ENCODE measurements at regions not wholly inside any gene's neighbourhood (a gene's known extent, or its start where the extent isn't known, plus 50 kb on each side); places are given as distances from the start of the nearest gene placed in this dataset.

DNA sequence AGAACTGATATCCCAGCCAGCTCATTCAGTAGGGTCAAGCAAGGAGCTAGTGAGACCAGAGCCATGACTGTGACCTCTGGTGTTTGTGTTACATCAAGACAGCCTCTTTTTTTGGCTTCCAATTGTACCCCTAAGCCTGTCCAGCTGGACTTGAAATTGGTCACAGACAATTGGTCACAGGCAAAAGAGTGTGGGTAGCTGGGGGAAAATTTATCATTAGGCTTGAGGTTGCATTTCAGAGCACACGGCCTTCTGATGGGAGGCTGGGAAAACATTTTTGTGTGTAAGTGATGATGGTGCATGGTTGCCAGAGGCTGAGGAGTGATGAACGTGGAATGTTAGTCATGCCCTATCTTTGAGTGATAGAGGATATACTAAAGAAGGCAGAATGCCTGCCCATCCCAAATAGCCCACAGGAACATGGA, 285.1 kb upstream of the SLC14A2 start:
- H3K4me1 ChIP-seq (ENCODE audit: insufficient read depth, low read length, poor library complexity, severe bottlenecking) = no peaks in the 10 kb centered on the region
- H3K36me3 ChIP-seq (ENCODE audit: insufficient read depth, low read length, poor library complexity, severe bottlenecking) = no peaks in the 10 kb centered on the region
- intact Hi-C loops (cut with micrococcal nuclease; ENCODE audit: unreplicated experiment) = no loop called here
- no peak overlapping the region for H3K4me3 ChIP-seq (ENCODE audit: low read depth, low read length, poor library complexity, severe bottlenecking)
- ChIA-PET CTCF (no interaction called here), POLR2A (ENCODE audit: low non-redundant PET) (no interaction called here)
- H3K27ac ChIP-seq (ENCODE audit: low read depth, low read length, poor library complexity, severe bottlenecking) = no peak overlapping the region
- peaks cover 37% of the 10 kb centered on the region for H3K27me3 ChIP-seq (replicated peaks; ENCODE audit: insufficient read depth, low read depth, low read length, poor library complexity)
- TF ChIP-seq, protein P1, sequence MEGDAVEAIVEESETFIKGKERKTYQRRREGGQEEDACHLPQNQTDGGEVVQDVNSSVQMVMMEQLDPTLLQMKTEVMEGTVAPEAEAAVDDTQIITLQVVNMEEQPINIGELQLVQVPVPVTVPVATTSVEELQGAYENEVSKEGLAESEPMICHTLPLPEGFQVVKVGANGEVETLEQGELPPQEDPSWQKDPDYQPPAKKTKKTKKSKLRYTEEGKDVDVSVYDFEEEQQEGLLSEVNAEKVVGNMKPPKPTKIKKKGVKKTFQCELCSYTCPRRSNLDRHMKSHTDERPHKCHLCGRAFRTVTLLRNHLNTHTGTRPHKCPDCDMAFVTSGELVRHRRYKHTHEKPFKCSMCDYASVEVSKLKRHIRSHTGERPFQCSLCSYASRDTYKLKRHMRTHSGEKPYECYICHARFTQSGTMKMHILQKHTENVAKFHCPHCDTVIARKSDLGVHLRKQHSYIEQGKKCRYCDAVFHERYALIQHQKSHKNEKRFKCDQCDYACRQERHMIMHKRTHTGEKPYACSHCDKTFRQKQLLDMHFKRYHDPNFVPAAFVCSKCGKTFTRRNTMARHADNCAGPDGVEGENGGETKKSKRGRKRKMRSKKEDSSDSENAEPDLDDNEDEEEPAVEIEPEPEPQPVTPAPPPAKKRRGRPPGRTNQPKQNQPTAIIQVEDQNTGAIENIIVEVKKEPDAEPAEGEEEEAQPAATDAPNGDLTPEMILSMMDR (conservative IDR thresholded peaks at IDR 0.05; ENCODE audit: low read depth, low read length) = no peak
- no peak for TF ChIP-seq EZH2 (IDR thresholded peaks at IDR 0.05; ENCODE audit: borderline replicate concordance, low read depth, low read length, poor library complexity, severe bottlenecking)
- DNase-seq (ENCODE audit: low spot score) = no peak
- no peaks in the 10 kb centered on the region for H3K9me3 ChIP-seq (ENCODE audit: low read depth, low read length, poor library complexity, severe bottlenecking)
- BruUV-seq (replicated peaks) = no TSS peak

DNA sequence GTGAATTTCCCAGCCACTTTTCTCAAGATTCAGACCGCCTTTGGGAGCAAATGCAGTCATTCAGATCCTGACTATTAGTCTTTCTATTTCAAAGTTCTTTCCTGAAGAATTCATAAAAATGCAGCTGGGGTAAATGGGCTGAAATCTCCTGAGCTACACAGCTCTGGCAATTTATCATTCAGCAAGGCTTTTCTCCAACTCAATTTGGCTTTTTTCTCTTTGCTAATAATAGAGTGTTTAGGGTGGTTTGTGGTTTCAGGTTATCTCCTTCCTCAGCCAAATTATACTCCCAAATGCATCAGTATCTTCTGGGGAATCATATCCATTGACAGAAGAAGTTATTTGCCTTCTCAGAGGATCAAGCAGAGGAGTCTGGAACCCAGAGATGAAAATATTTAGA, 282.4 kb upstream of the SLC14A2 start:
- H3K27me3 ChIP-seq (replicated peaks; ENCODE audit: insufficient read depth, low read depth, low read length, poor library complexity) = peaks cover 34% of the 10 kb centered on the region
- ChIA-PET POLR2A (ENCODE audit: low non-redundant PET) (no interaction called here), CTCF (no interaction called here)
- intact Hi-C loops (cut with micrococcal nuclease; ENCODE audit: unreplicated experiment) = no loop called here
- no peak overlapping the region for H3K27ac ChIP-seq (ENCODE audit: low read depth, low read length, poor library complexity, severe bottlenecking)
- no peaks in the 10 kb centered on the region for H3K9me3 ChIP-seq (ENCODE audit: low read depth, low read length, poor library complexity, severe bottlenecking)
- DNase-seq (ENCODE audit: low spot score) = no peak
- H3K4me3 ChIP-seq (ENCODE audit: low read depth, low read length, poor library complexity, severe bottlenecking) = no peak overlapping the region
- BruUV-seq (replicated peaks) = no TSS peak
- TF ChIP-seq, protein P1 (conservative IDR thresholded peaks at IDR 0.05; ENCODE audit: low read depth, low read length) = no peak
- no peak for TF ChIP-seq EZH2 (IDR thresholded peaks at IDR 0.05; ENCODE audit: borderline replicate concordance, low read depth, low read length, poor library complexity, severe bottlenecking)
- H3K4me1 ChIP-seq (ENCODE audit: insufficient read depth, low read length, poor library complexity, severe bottlenecking) = no peaks in the 10 kb centered on the region
- H3K36me3 ChIP-seq (ENCODE audit: insufficient read depth, low read length, poor library complexity, severe bottlenecking) = no peaks in the 10 kb centered on the region

DNA sequence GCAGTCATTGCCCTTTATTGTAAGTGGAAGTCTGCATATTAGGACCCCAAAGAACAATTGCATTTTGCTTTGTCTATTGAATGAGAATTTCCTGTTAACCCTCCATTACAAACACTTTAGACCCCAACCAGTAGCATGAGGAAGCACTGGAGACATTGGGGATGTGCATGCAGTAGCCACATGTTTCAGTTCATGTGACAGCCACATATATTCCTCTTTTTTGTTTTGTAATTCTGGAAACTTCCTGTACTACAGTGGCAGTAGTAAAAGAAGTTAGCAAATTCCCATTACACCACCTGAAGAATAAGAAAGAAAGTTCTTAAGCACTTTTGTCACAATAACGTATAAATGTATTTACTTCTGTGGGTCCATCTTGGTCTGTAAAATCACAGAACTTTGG, 281.1 kb upstream of the SLC14A2 start:
- BruUV-seq (replicated peaks) = no TSS peak
- H3K9me3 ChIP-seq (ENCODE audit: low read depth, low read length, poor library complexity, severe bottlenecking) = no peaks in the 10 kb centered on the region
- ChIA-PET CTCF (no interaction called here), POLR2A (ENCODE audit: low non-redundant PET) (no interaction called here)
- no peak overlapping the region for H3K4me3 ChIP-seq (ENCODE audit: low read depth, low read length, poor library complexity, severe bottlenecking)
- TF ChIP-seq, protein P1 (conservative IDR thresholded peaks at IDR 0.05; ENCODE audit: low read depth, low read length) = no peak
- TF ChIP-seq EZH2 (IDR thresholded peaks at IDR 0.05; ENCODE audit: borderline replicate concordance, low read depth, low read length, poor library complexity, severe bottlenecking) = no peak
- intact Hi-C loops (cut with micrococcal nuclease; ENCODE audit: unreplicated experiment) = no loop called here
- DNase-seq (ENCODE audit: low spot score) = no peak
- H3K36me3 ChIP-seq (ENCODE audit: insufficient read depth, low read length, poor library complexity, severe bottlenecking) = no peaks in the 10 kb centered on the region
- peaks cover 31% of the 10 kb centered on the region for H3K27me3 ChIP-seq (replicated peaks; ENCODE audit: insufficient read depth, low read depth, low read length, poor library complexity)
- H3K27ac ChIP-seq (ENCODE audit: low read depth, low read length, poor library complexity, severe bottlenecking) = no peak overlapping the region
- H3K4me1 ChIP-seq (ENCODE audit: insufficient read depth, low read length, poor library complexity, severe bottlenecking) = no peaks in the 10 kb centered on the region

Measured in A673 (cell line).